OCI-LY7 (cell line): ENCODE measurements at regions not wholly inside any gene's neighbourhood (a gene's known extent, or its start where the extent isn't known, plus 50 kb on each side); places are given as distances from the start of the nearest gene placed in this dataset.

Experiments used
- EZH2phosphoT487 ChIP-seq: fragments of 200-600 bp; sonication (generic); IDR thresholded peaks from 2 replicates; pipeline ENCODE4 v1.6.1; 2018; ENCODE audit warnings: low read depth, borderline replicate concordance, mild to moderate bottlenecking, mixed run types, antibody characterized with exemption, low read length, moderate library complexity, mixed read lengths
- TF ChIP-seq, protein P1 (sequence below): fragments of 200-600 bp; sonication (generic); conservative IDR thresholded peaks from 2 replicates; pipeline ENCODE4 v1.5.1; 2014; ENCODE audit warnings: mild to moderate bottlenecking, antibody characterized with exemption, low read length, moderate library complexity, mixed read lengths

DNA sequence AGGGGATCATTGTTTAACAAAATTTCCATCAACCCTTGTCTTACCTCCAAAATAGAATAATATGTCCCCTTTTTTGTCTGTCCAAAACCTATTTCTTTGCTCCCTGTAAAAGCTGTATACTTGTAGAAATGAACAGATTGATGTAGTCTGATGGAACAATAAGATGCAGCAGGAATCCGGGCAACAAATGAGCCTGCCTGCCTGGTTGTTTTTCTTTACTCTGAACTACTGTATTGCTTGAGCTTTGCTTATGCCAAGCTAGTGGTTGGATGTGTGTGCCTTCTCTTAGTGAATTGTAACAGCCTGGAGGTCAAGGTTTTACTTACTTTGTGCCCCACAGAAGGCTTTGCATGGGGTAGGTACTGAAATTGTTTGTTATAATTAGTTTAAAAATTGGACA is 116.2 kb upstream of the TLL1 start:
- TF ChIP-seq, protein P1, sequence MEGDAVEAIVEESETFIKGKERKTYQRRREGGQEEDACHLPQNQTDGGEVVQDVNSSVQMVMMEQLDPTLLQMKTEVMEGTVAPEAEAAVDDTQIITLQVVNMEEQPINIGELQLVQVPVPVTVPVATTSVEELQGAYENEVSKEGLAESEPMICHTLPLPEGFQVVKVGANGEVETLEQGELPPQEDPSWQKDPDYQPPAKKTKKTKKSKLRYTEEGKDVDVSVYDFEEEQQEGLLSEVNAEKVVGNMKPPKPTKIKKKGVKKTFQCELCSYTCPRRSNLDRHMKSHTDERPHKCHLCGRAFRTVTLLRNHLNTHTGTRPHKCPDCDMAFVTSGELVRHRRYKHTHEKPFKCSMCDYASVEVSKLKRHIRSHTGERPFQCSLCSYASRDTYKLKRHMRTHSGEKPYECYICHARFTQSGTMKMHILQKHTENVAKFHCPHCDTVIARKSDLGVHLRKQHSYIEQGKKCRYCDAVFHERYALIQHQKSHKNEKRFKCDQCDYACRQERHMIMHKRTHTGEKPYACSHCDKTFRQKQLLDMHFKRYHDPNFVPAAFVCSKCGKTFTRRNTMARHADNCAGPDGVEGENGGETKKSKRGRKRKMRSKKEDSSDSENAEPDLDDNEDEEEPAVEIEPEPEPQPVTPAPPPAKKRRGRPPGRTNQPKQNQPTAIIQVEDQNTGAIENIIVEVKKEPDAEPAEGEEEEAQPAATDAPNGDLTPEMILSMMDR, result no peak
- TF ChIP-seq EZH2phosphoT487, result no peak
